IMR-90 (cell line): ENCODE measurements at regions not wholly inside any gene's neighbourhood (a gene's known extent, or its start where the extent isn't known, plus 50 kb on each side); places are given as distances from the start of the nearest gene placed in this dataset.

ENCODE experiments used
- ATAC-seq: fragments of 200-7000 bp; cut with Tn5 transposase; 2 replicates; pipeline ENCODE4 v1.9.1; 2020; ENCODE audit warnings: low read depth, mild to moderate bottlenecking, moderate library complexity
- BruUV-seq: library from RNA; stranded (reverse); fragments of 400-500 nt; replicated peaks from 2 replicates; lab custom pipeline; 2021; lab: Mats Ljungman, UMichigan
- CTCF ChIA-PET: fragments of 300-600 bp; formaldehyde crosslinking; extraction: SDS; loops from one replicate; lab custom pipeline; 2021; ENCODE audit warnings: antibody characterized with exemption; lab: Yijun Ruan, JAX
- POLR2A ChIA-PET: fragments of 300-600 bp; sonication (Branson Sonifier 250); formaldehyde crosslinking; loops from one replicate; lab custom pipeline; 2022; ENCODE audit warnings: antibody characterized with exemption; ENCODE audit not compliant: unreplicated experiment; lab: Charles Lee
- DNase-seq: peaks from one replicate; pipeline ENCODE4 v3.0.0; 2013
- H2AFZ ChIP-seq: replicated peaks from 2 replicates; pipeline ENCODE3; 2013; ENCODE audit warnings: low read length, mild to moderate bottlenecking; ENCODE audit not compliant: poor library complexity
- H2AK5ac ChIP-seq: 2 replicates; pipeline ENCODE4 v1.6.1; 2013; ENCODE audit warnings: low read depth, low read length, inconsistent platforms
- H2AK9ac ChIP-seq: replicated peaks from 2 replicates; pipeline ENCODE3; 2013; ENCODE audit warnings: mild to moderate bottlenecking, low read depth, low read length, moderate library complexity; ENCODE audit not compliant: poor library complexity
- H2BK120ac ChIP-seq: 2 replicates; pipeline ENCODE4 v1.6.1; 2013; ENCODE audit warnings: low read depth, low read length, inconsistent platforms
- H2BK15ac ChIP-seq: 3 replicates; pipeline ENCODE4 v1.6.1; 2013; ENCODE audit warnings: low read depth, low read length, inconsistent platforms
- H2BK20ac ChIP-seq: 2 replicates; pipeline ENCODE4 v1.6.1; 2013; ENCODE audit warnings: low read depth, mild to moderate bottlenecking, inconsistent platforms, low read length, moderate library complexity
- H2BK5ac ChIP-seq: 2 replicates; pipeline ENCODE4 v1.6.1; 2013; ENCODE audit warnings: mild to moderate bottlenecking, low read depth, low read length, inconsistent platforms; ENCODE audit not compliant: poor library complexity, severe bottlenecking
- H3K14ac ChIP-seq: replicated peaks from 2 replicates; pipeline ENCODE4 v1.6.1; 2013; ENCODE audit warnings: low read depth, low read length, inconsistent platforms
- H3K18ac ChIP-seq: 2 replicates; pipeline ENCODE4 v1.6.1; 2013; ENCODE audit warnings: low read depth, low read length, control low read depth
- H3K23ac ChIP-seq: 2 replicates; pipeline ENCODE4 v1.6.1; 2013; ENCODE audit warnings: low read depth, low read length, inconsistent platforms
- H3K27ac ChIP-seq: 2 replicates; pipeline ENCODE4 v1.5.1; 2013; ENCODE audit warnings: mild to moderate bottlenecking, control low read depth, low read length; ENCODE audit not compliant: insufficient read depth
- H3K27me3 ChIP-seq: 2 replicates; pipeline ENCODE4 v1.6.1; 2013; ENCODE audit warnings: low read length; ENCODE audit not compliant: control insufficient read depth, insufficient read depth
- H3K36me3 ChIP-seq: 2 replicates; pipeline ENCODE4 v1.6.1; 2013; ENCODE audit warnings: low read length, mixed read lengths; ENCODE audit not compliant: control insufficient read depth, insufficient read depth
- H3K4ac ChIP-seq: 2 replicates; pipeline ENCODE4 v1.6.1; 2013; ENCODE audit warnings: low read depth, low read length, inconsistent platforms
- H3K4me1 ChIP-seq: 2 replicates; pipeline ENCODE4 v1.6.1; 2013; ENCODE audit warnings: low read length, mixed read lengths; ENCODE audit not compliant: control insufficient read depth, insufficient read depth
- H3K4me2 ChIP-seq: 2 replicates; pipeline ENCODE4 v1.6.1; 2013; ENCODE audit warnings: low read depth, mild to moderate bottlenecking, control low read depth, low read length, moderate library complexity
- H3K4me3 ChIP-seq: 2 replicates; pipeline ENCODE4 v1.5.1; 2013; ENCODE audit warnings: low read depth, mild to moderate bottlenecking, control low read depth, low read length, moderate library complexity; ENCODE audit not compliant: insufficient read depth
- H3K56ac ChIP-seq: 2 replicates; pipeline ENCODE4 v1.6.1; 2013; ENCODE audit warnings: low read length, inconsistent platforms; ENCODE audit not compliant: insufficient read depth; ENCODE audit errors: extremely low read depth
- H3K79me1 ChIP-seq, 2 experiments: 2 replicates each; pipeline ENCODE4 v1.6.1; 2013; ENCODE audit warnings: low read length in 2 of 2, inconsistent platforms in 1 of 2, low read depth in 1 of 2
- H3K9ac ChIP-seq: 2 replicates; pipeline ENCODE4 v1.6.1; 2013; ENCODE audit warnings: low read depth, low read length, control low read depth
- H3K9me1 ChIP-seq: 2 replicates; pipeline ENCODE4 v1.6.1; 2013; ENCODE audit warnings: low read length, inconsistent platforms; ENCODE audit not compliant: insufficient read depth
- H3K9me3 ChIP-seq: 2 replicates; pipeline ENCODE4 v1.6.1; 2013; ENCODE audit warnings: low read length; ENCODE audit not compliant: control insufficient read depth, insufficient read depth
- H4K20me1 ChIP-seq: 2 replicates; pipeline ENCODE4 v1.6.1; 2013; ENCODE audit warnings: low read length, inconsistent platforms; ENCODE audit not compliant: insufficient read depth
- H4K5ac ChIP-seq: 2 replicates; pipeline ENCODE4 v1.6.1; 2013; ENCODE audit warnings: mild to moderate bottlenecking, low read depth, low read length, control low read depth
- H4K8ac ChIP-seq, 2 experiments: 2 replicates each; pipeline ENCODE4 v1.6.1; 2013; ENCODE audit warnings: low read depth in 2 of 2, low read length in 2 of 2, control low read depth in 1 of 2, inconsistent platforms in 1 of 2
- H4K91ac ChIP-seq: 2 replicates; pipeline ENCODE4 v1.6.1; 2013; ENCODE audit warnings: low read depth, low read length, inconsistent platforms; ENCODE audit not compliant: insufficient read depth
- BHLHE40 ChIP-seq: fragments of 150-350 bp; IDR thresholded peaks from 2 replicates; pipeline ENCODE4 v1.6.1; 2016; ENCODE audit warnings: mild to moderate bottlenecking, low read depth, low read length
- CEBPB ChIP-seq: IDR thresholded peaks from 2 replicates; pipeline ENCODE4 v1.6.1; 2012; ENCODE audit warnings: low read depth, low read length, improper control_type of control experiment
- CHD1 ChIP-seq: IDR thresholded peaks from 2 replicates; pipeline ENCODE4 v1.6.1; 2012; ENCODE audit warnings: low read depth, low read length, improper control_type of control experiment
- ELK1 ChIP-seq: fragments of 150-350 bp; IDR thresholded peaks from 2 replicates; pipeline ENCODE4 v1.6.1; 2016; ENCODE audit warnings: low read depth, mild to moderate bottlenecking, low read length, moderate library complexity, borderline replicate concordance
- FOS ChIP-seq: fragments of 150-350 bp; IDR thresholded peaks from 2 replicates; pipeline ENCODE4 v1.6.1; 2016; ENCODE audit warnings: low read depth, low read length
- MAFK ChIP-seq: IDR thresholded peaks from 2 replicates; pipeline ENCODE4 v1.6.1; 2012; ENCODE audit warnings: low read depth, low read length, improper control_type of control experiment
- MAZ ChIP-seq: IDR thresholded peaks from 2 replicates; pipeline ENCODE4 v1.6.1; 2012; ENCODE audit warnings: low read depth, mild to moderate bottlenecking, low read length, improper control_type of control experiment, moderate library complexity, borderline replicate concordance
- MXI1 ChIP-seq: IDR thresholded peaks from 2 replicates; pipeline ENCODE4 v1.6.1; 2012; ENCODE audit warnings: low read depth, mild to moderate bottlenecking, low read length, moderate library complexity, borderline replicate concordance
- NFE2L2 ChIP-seq: fragments of 150-350 bp; IDR thresholded peaks from 2 replicates; pipeline ENCODE4 v1.6.1; 2016; ENCODE audit warnings: low read depth, mild to moderate bottlenecking, low read length
- POLR2A ChIP-seq: IDR thresholded peaks from 2 replicates; pipeline ENCODE4 v1.6.1; 2012; ENCODE audit warnings: mild to moderate bottlenecking, low read depth, low read length
- RAD21 ChIP-seq: IDR thresholded peaks from 2 replicates; pipeline ENCODE4 v1.6.1; 2012; ENCODE audit warnings: low read length, improper control_type of control experiment
- RFX5 ChIP-seq: IDR thresholded peaks from 2 replicates; pipeline ENCODE4 v1.8.0; 2012; ENCODE audit warnings: low read depth, mild to moderate bottlenecking, low read length, moderate library complexity
- WGBS, 2 experiments: methylation state at CpG; one replicate each; pipeline versions ENCODE4 v1.1.5 to v1.1.7; 2013; ENCODE audit warnings: missing lambda C conversion rate in 2 of 2; ENCODE audit not compliant: insufficient read length in 1 of 2; ENCODE audit errors: extremely low coverage in 2 of 2; 5-methylcytosine and 5-hydroxymethylcytosine counted together
- dilution Hi-C: fragments of 300-500 bp; cut with HindIII; formaldehyde crosslinking; loops from one replicate; pipeline ENCODE4 v1.14.3; 2018; ENCODE audit warnings: low sequenced_read_pairs; ENCODE audit not compliant: unreplicated experiment
- in situ Hi-C: fragments of 300-500 bp; cut with MboI; formaldehyde crosslinking; loops from 3 replicates; pipeline ENCODE4 v1.14.3; 2019; ENCODE audit warnings: low sequenced_read_pairs, inconsistent platforms, mixed read lengths
- intact Hi-C: fragments of 100-400 bp; cut with micrococcal nuclease; formaldehyde crosslinking; loops from 2 replicates; pipeline ENCODE4 v1.10.0; 2022
- TF ChIP-seq, protein P1 (sequence below): fragments of 150-350 bp; IDR thresholded peaks from 2 replicates; pipeline ENCODE4 v1.6.1; 2017; ENCODE audit warnings: mild to moderate bottlenecking, antibody characterized with exemption, low read length, low read depth

- H3K18ac ChIP-seq, result no peak overlapping the region
- WGBS, 2 experiments, result no CpG with 5 or more reads among the region's 4 CpGs
- no peak overlapping the region for H2AK5ac ChIP-seq
- H2AK9ac ChIP-seq, result no peak overlapping the region
- H3K56ac ChIP-seq, result no peak overlapping the region
- ATAC-seq (no peak), DNase-seq (no peak)
- H2BK15ac ChIP-seq, result no peak overlapping the region
- no peaks in the 10 kb centered on the region for H4K20me1 ChIP-seq
- no peak overlapping the region for H2BK5ac ChIP-seq
- H3K36me3 ChIP-seq, result no peaks in the 10 kb centered on the region
- no peak overlapping the region for H2AFZ ChIP-seq
- ChIA-PET POLR2A (no interaction called here), CTCF (no interaction called here)
- no TSS peak for BruUV-seq
- no peak overlapping the region for H3K14ac ChIP-seq
- no peak overlapping the region for H4K5ac ChIP-seq
- TF ChIP-seq, protein P1, sequence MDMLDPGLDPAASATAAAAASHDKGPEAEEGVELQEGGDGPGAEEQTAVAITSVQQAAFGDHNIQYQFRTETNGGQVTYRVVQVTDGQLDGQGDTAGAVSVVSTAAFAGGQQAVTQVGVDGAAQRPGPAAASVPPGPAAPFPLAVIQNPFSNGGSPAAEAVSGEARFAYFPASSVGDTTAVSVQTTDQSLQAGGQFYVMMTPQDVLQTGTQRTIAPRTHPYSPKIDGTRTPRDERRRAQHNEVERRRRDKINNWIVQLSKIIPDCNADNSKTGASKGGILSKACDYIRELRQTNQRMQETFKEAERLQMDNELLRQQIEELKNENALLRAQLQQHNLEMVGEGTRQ, result no peak
- TF ChIP-seq MAZ, result no peak
- no peak for TF ChIP-seq RFX5
- TF ChIP-seq FOS, result no peak
- TF ChIP-seq MXI1, result no peak
- no peak for TF ChIP-seq ELK1
- TF ChIP-seq CHD1, result no peak
- TF ChIP-seq BHLHE40, result no peak
- no peak for TF ChIP-seq POLR2A
- TF ChIP-seq CEBPB, result no peak
- TF ChIP-seq NFE2L2, result no peak
- TF ChIP-seq RAD21, result no peak
- TF ChIP-seq MAFK, result no peak
- H3K9me1 ChIP-seq, result no peaks in the 10 kb centered on the region
- H3K27me3 ChIP-seq, result no peaks in the 10 kb centered on the region
- no peak overlapping the region for H2BK20ac ChIP-seq
- H3K4me1 ChIP-seq, result no peaks in the 10 kb centered on the region
- no peak overlapping the region for H2BK120ac ChIP-seq
- H3K79me1 ChIP-seq, result no peaks in the 10 kb centered on the region
- dilution Hi-C loops (no loop called here), in situ Hi-C loops (no loop called here), intact Hi-C loops (no loop called here)
- no peak overlapping the region for H3K23ac ChIP-seq
- H4K91ac ChIP-seq, result no peak overlapping the region
- H3K27ac ChIP-seq, result no peak overlapping the region
- H3K4ac ChIP-seq, result no peak overlapping the region
- H3K9ac ChIP-seq, result no peak overlapping the region
- no peak overlapping the region for H3K4me2 ChIP-seq
- H3K9me3 ChIP-seq, result no peaks in the 10 kb centered on the region
- no peak overlapping the region for H4K8ac ChIP-seq
- H3K4me3 ChIP-seq, result no peak overlapping the region
Observed at GRCh38 chr1:195831789-195832188, 776.5 kb downstream of the KCNT2 start.
